Activated CD8-positive, alpha-beta memory T cell treated with anti-CD3 and anti-CD28 coated beads for 1 hour (primary cell): ENCODE measurements at regions not wholly inside any gene's neighbourhood (a gene's known extent, or its start where the extent isn't known, plus 50 kb on each side); places are given as distances from the start of the nearest gene placed in this dataset.

ENCODE experiments used
- DNase-seq, 2 donors: peaks; one replicate each; pipeline ENCODE4 v3.0.0-alpha.2; 2020; ENCODE audit warnings: low read depth in 1 of 2; ENCODE audit errors: extremely low read depth in 1 of 2

- DNase-seq: no peak
Observed at GRCh38 chr10:83848677-83849076, 290.6 kb upstream of the GHITM start.

GRCh38 chr10:83849150-83849549 lies 290.2 kb upstream of the GHITM start:
- DNase-seq: no peak

GRCh38 chr10:83852146-83852545 lies 287.2 kb upstream of the GHITM start:
- no peak for DNase-seq

GRCh38 chr10:83862723-83863122 lies 276.6 kb upstream of the GHITM start:
- no peak for DNase-seq

- DNase-seq: no peak
Observed at GRCh38 chr10:83863283-83863966, 275.9 kb upstream of the GHITM start.

GRCh38 chr10:83869898-83870297 lies 269.4 kb upstream of the GHITM start:
- no peak for DNase-seq

- peak in 1 of 2 donors; percentile 11 for DNase-seq
Observed at GRCh38 chr10:83871187-83872081, 267.9 kb upstream of the GHITM start.

GRCh38 chr10:83880252-83880791 lies 259.0 kb upstream of the GHITM start:
- no peak for DNase-seq

GRCh38 chr10:83881661-83882060 lies 257.6 kb upstream of the GHITM start:
- DNase-seq: no peak

GRCh38 chr10:83886871-83887270 lies 252.4 kb upstream of the GHITM start:
- no peak for DNase-seq

GRCh38 chr10:83892737-83893136 lies 246.6 kb upstream of the GHITM start:
- no peak for DNase-seq

GRCh38 chr10:83896219-83896618 lies 243.1 kb upstream of the GHITM start:
- DNase-seq: no peak

- DNase-seq: no peak
Observed at GRCh38 chr10:83897626-83898025, 241.7 kb upstream of the GHITM start.

- DNase-seq: no peak
Observed at GRCh38 chr10:83908506-83908905, 230.8 kb upstream of the GHITM start.

GRCh38 chr10:83909001-83909400 lies 230.3 kb upstream of the GHITM start:
- DNase-seq: no peak

GRCh38 chr10:83915801-83916200 lies 223.5 kb upstream of the GHITM start:
- DNase-seq: no peak

- DNase-seq: no peak
Observed at GRCh38 chr10:83917537-83918506, 221.5 kb upstream of the GHITM start.

- no peak for DNase-seq
Observed at GRCh38 chr10:83919187-83919586, 220.1 kb upstream of the GHITM start.

- no peak for DNase-seq
Observed at GRCh38 chr10:83921984-83922860, 217.1 kb upstream of the GHITM start.

- no peak for DNase-seq
Observed at GRCh38 chr10:83925133-83925532, 214.2 kb upstream of the GHITM start.
